ENCODE measurements at regions not wholly inside any gene's neighbourhood (a gene's known extent, or its start where the extent isn't known, plus 50 kb on each side); places are given as distances from the start of the nearest gene placed in this dataset.
"Not testable (repeated sequence)": the region's sequence is repeated elsewhere in the genome, so short reads cannot be mapped to it uniquely, and the experiment has no call there.

- not testable (repeated sequence) for H3K9me3 ChIP-seq (ENCODE audit: control insufficient read depth in 2 of 2, insufficient read depth in 1 of 2, low read length in 1 of 2); H3K4me3 ChIP-seq (ENCODE audit: low read length in 2 of 2); H3K4me1 ChIP-seq (ENCODE audit: control insufficient read depth in 2 of 2, insufficient read depth in 2 of 2, low read length in 2 of 2); H3K27me3 ChIP-seq (ENCODE audit: control insufficient read depth in 2 of 2, insufficient read depth in 1 of 2, low read length in 1 of 2); H3K36me3 ChIP-seq (ENCODE audit: control insufficient read depth in 2 of 2, insufficient read depth in 2 of 2, low read length in 1 of 2); H3K27ac ChIP-seq (ENCODE audit: low read depth in 1 of 2, low read length in 1 of 2); DNase-seq (ENCODE audit: low read depth in 6 of 9, low spot score in 9 of 9)
- 96% methylated on average over 4 of the region's 4 CpGs for WGBS
Measured at GRCh38 chr9:62869061-62869460, 1679.2 kb downstream of the SPATA31A7 start.

GRCh38 chr9:62871765-62872164 is 1681.9 kb downstream of the SPATA31A7 start:
- not testable (repeated sequence) for H3K27ac ChIP-seq (ENCODE audit: low read depth in 1 of 2, low read length in 1 of 2); H3K4me3 ChIP-seq (ENCODE audit: low read length in 2 of 2); H3K36me3 ChIP-seq (ENCODE audit: control insufficient read depth in 2 of 2, insufficient read depth in 2 of 2, low read length in 1 of 2); H3K27me3 ChIP-seq (ENCODE audit: control insufficient read depth in 2 of 2, insufficient read depth in 1 of 2, low read length in 1 of 2); H3K4me1 ChIP-seq (ENCODE audit: control insufficient read depth in 2 of 2, insufficient read depth in 2 of 2, low read length in 2 of 2); DNase-seq (ENCODE audit: low read depth in 6 of 9, low spot score in 9 of 9); H3K9me3 ChIP-seq (ENCODE audit: control insufficient read depth in 2 of 2, insufficient read depth in 1 of 2, low read length in 1 of 2)
- WGBS, result 93% methylated on average over 1 of the region's 1 CpG

- H3K27me3 ChIP-seq (ENCODE audit: control insufficient read depth in 2 of 2, insufficient read depth in 1 of 2, low read length in 1 of 2); H3K4me3 ChIP-seq (ENCODE audit: low read length in 2 of 2); DNase-seq (ENCODE audit: low read depth in 6 of 9, low spot score in 9 of 9); H3K4me1 ChIP-seq (ENCODE audit: control insufficient read depth in 2 of 2, insufficient read depth in 2 of 2, low read length in 2 of 2); H3K27ac ChIP-seq (ENCODE audit: low read depth in 1 of 2, low read length in 1 of 2); H3K9me3 ChIP-seq (ENCODE audit: control insufficient read depth in 2 of 2, insufficient read depth in 1 of 2, low read length in 1 of 2); H3K36me3 ChIP-seq (ENCODE audit: control insufficient read depth in 2 of 2, insufficient read depth in 2 of 2, low read length in 1 of 2): not testable (repeated sequence)
- WGBS, result 94% methylated on average over 10 of the region's 10 CpGs
Measured at GRCh38 chr9:62874213-62874612, 1684.4 kb downstream of the SPATA31A7 start.

- H3K4me3 ChIP-seq (ENCODE audit: low read length in 2 of 2); H3K27me3 ChIP-seq (ENCODE audit: control insufficient read depth in 2 of 2, insufficient read depth in 1 of 2, low read length in 1 of 2): not testable (repeated sequence)
- WGBS, result 96% methylated on average over 4 of the region's 4 CpGs
Measured at GRCh38 chr9:62874745-62875599, 1685.1 kb downstream of the SPATA31A7 start.

GRCh38 chr9:62877552-62877951 is 1687.7 kb downstream of the SPATA31A7 start:
- not testable (repeated sequence) for H3K9me3 ChIP-seq (ENCODE audit: control insufficient read depth in 2 of 2, insufficient read depth in 1 of 2, low read length in 1 of 2); DNase-seq (ENCODE audit: low read depth in 6 of 9, low spot score in 9 of 9); H3K36me3 ChIP-seq (ENCODE audit: control insufficient read depth in 2 of 2, insufficient read depth in 2 of 2, low read length in 1 of 2); H3K27me3 ChIP-seq (ENCODE audit: control insufficient read depth in 2 of 2, insufficient read depth in 1 of 2, low read length in 1 of 2); H3K27ac ChIP-seq (ENCODE audit: low read depth in 1 of 2, low read length in 1 of 2); H3K4me1 ChIP-seq (ENCODE audit: control insufficient read depth in 2 of 2, insufficient read depth in 2 of 2, low read length in 2 of 2); H3K4me3 ChIP-seq (ENCODE audit: low read length in 2 of 2)

More at GRCh38 chr9:62874745-62875599, 1685.1 kb downstream of the SPATA31A7 start:
- not testable (repeated sequence) for H3K36me3 ChIP-seq (ENCODE audit: control insufficient read depth in 2 of 2, insufficient read depth in 2 of 2, low read length in 1 of 2); H3K4me1 ChIP-seq (ENCODE audit: control insufficient read depth in 2 of 2, insufficient read depth in 2 of 2, low read length in 2 of 2); DNase-seq (ENCODE audit: low read depth in 6 of 9, low spot score in 9 of 9); H3K9me3 ChIP-seq (ENCODE audit: control insufficient read depth in 2 of 2, insufficient read depth in 1 of 2, low read length in 1 of 2); H3K27ac ChIP-seq (ENCODE audit: low read depth in 1 of 2, low read length in 1 of 2)

- not testable (repeated sequence) for H3K36me3 ChIP-seq (ENCODE audit: control insufficient read depth in 2 of 2, insufficient read depth in 2 of 2, low read length in 1 of 2); H3K27me3 ChIP-seq (ENCODE audit: control insufficient read depth in 2 of 2, insufficient read depth in 1 of 2, low read length in 1 of 2); DNase-seq (ENCODE audit: low read depth in 6 of 9, low spot score in 9 of 9); H3K9me3 ChIP-seq (ENCODE audit: control insufficient read depth in 2 of 2, insufficient read depth in 1 of 2, low read length in 1 of 2); H3K27ac ChIP-seq (ENCODE audit: low read depth in 1 of 2, low read length in 1 of 2); H3K4me1 ChIP-seq (ENCODE audit: control insufficient read depth in 2 of 2, insufficient read depth in 2 of 2, low read length in 2 of 2); H3K4me3 ChIP-seq (ENCODE audit: low read length in 2 of 2)
- 83% methylated on average over 7 of the region's 7 CpGs for WGBS
Measured at GRCh38 chr9:62877987-62878386, 1688.2 kb downstream of the SPATA31A7 start.

GRCh38 chr9:62880453-62880852 is 1690.6 kb downstream of the SPATA31A7 start:
- H3K9me3 ChIP-seq (ENCODE audit: control insufficient read depth in 2 of 2, insufficient read depth in 1 of 2, low read length in 1 of 2); DNase-seq (ENCODE audit: low read depth in 6 of 9, low spot score in 9 of 9); H3K27me3 ChIP-seq (ENCODE audit: control insufficient read depth in 2 of 2, insufficient read depth in 1 of 2, low read length in 1 of 2); H3K36me3 ChIP-seq (ENCODE audit: control insufficient read depth in 2 of 2, insufficient read depth in 2 of 2, low read length in 1 of 2); H3K4me1 ChIP-seq (ENCODE audit: control insufficient read depth in 2 of 2, insufficient read depth in 2 of 2, low read length in 2 of 2); H3K27ac ChIP-seq (ENCODE audit: low read depth in 1 of 2, low read length in 1 of 2); H3K4me3 ChIP-seq (ENCODE audit: low read length in 2 of 2): not testable (repeated sequence)
- WGBS, result 88% methylated on average over 6 of the region's 6 CpGs

- WGBS, result 92% methylated on average over 3 of the region's 3 CpGs
- not testable (repeated sequence) for H3K36me3 ChIP-seq (ENCODE audit: control insufficient read depth in 2 of 2, insufficient read depth in 2 of 2, low read length in 1 of 2); H3K4me3 ChIP-seq (ENCODE audit: low read length in 2 of 2); DNase-seq (ENCODE audit: low read depth in 6 of 9, low spot score in 9 of 9); H3K4me1 ChIP-seq (ENCODE audit: control insufficient read depth in 2 of 2, insufficient read depth in 2 of 2, low read length in 2 of 2); H3K27ac ChIP-seq (ENCODE audit: low read depth in 1 of 2, low read length in 1 of 2); H3K27me3 ChIP-seq (ENCODE audit: control insufficient read depth in 2 of 2, insufficient read depth in 1 of 2, low read length in 1 of 2); H3K9me3 ChIP-seq (ENCODE audit: control insufficient read depth in 2 of 2, insufficient read depth in 1 of 2, low read length in 1 of 2)
Measured at GRCh38 chr9:62880971-62881370, 1691.1 kb downstream of the SPATA31A7 start.

- not testable (repeated sequence) for H3K9me3 ChIP-seq (ENCODE audit: control insufficient read depth in 2 of 2, insufficient read depth in 1 of 2, low read length in 1 of 2); H3K27me3 ChIP-seq (ENCODE audit: control insufficient read depth in 2 of 2, insufficient read depth in 1 of 2, low read length in 1 of 2); H3K4me3 ChIP-seq (ENCODE audit: low read length in 2 of 2); H3K27ac ChIP-seq (ENCODE audit: low read depth in 1 of 2, low read length in 1 of 2); DNase-seq (ENCODE audit: low read depth in 6 of 9, low spot score in 9 of 9); H3K36me3 ChIP-seq (ENCODE audit: control insufficient read depth in 2 of 2, insufficient read depth in 2 of 2, low read length in 1 of 2); H3K4me1 ChIP-seq (ENCODE audit: control insufficient read depth in 2 of 2, insufficient read depth in 2 of 2, low read length in 2 of 2)
- 95% methylated on average over 8 of the region's 8 CpGs for WGBS
Measured at GRCh38 chr9:62881811-62882210, 1692.0 kb downstream of the SPATA31A7 start.

All from thymus (tissue), 11 donors.